Mesendoderm (in vitro differentiated cells): ENCODE measurements at regions not wholly inside any gene's neighbourhood (a gene's known extent, or its start where the extent isn't known, plus 50 kb on each side); places are given as distances from the start of the nearest gene placed in this dataset.

Experiments
- DNase-seq: peaks from one replicate; pipeline ENCODE4 v3.0.0; 2013
- H2AK5ac ChIP-seq: 2 replicates; pipeline ENCODE4 v1.6.1; 2013; ENCODE audit warnings: low read length, inconsistent platforms
- H2BK120ac ChIP-seq: 2 replicates; pipeline ENCODE4 v1.6.1; 2013; ENCODE audit warnings: low read depth, mild to moderate bottlenecking, low read length, moderate library complexity, mixed read lengths
- H2BK15ac ChIP-seq: replicated peaks from 2 replicates; pipeline ENCODE4 v1.6.1; 2013; ENCODE audit warnings: low read depth, mild to moderate bottlenecking, moderate library complexity
- H2BK5ac ChIP-seq: 2 replicates; pipeline ENCODE4 v1.6.1; 2013; ENCODE audit warnings: low read length, inconsistent platforms
- H3K18ac ChIP-seq: 2 replicates; pipeline ENCODE4 v1.6.1; 2013; ENCODE audit warnings: mild to moderate bottlenecking, low read length, mixed read lengths
- H3K23ac ChIP-seq: one replicate; pipeline ENCODE4 v1.6.1; 2013; ENCODE audit warnings: low read length
- H3K27ac ChIP-seq: 2 replicates; pipeline ENCODE4 v1.5.1; 2013; ENCODE audit warnings: low read depth, mild to moderate bottlenecking, inconsistent platforms, low read length, moderate library complexity
- H3K27me3 ChIP-seq: 2 replicates; pipeline ENCODE4 v1.6.1; 2013; ENCODE audit warnings: low read length, control low read depth, mild to moderate bottlenecking, inconsistent platforms; ENCODE audit not compliant: insufficient read depth, poor library complexity
- H3K36me3 ChIP-seq: 2 replicates; pipeline ENCODE4 v1.6.1; 2013; ENCODE audit warnings: low read length, inconsistent platforms; ENCODE audit not compliant: control insufficient read depth, insufficient read depth
- H3K4ac ChIP-seq: one replicate; pipeline ENCODE4 v1.6.1; 2013; ENCODE audit warnings: low read depth, mild to moderate bottlenecking, low read length, moderate library complexity
- H3K4me1 ChIP-seq: 2 replicates; pipeline ENCODE4 v1.6.1; 2013; ENCODE audit warnings: low read depth, low read length, inconsistent platforms; ENCODE audit not compliant: control insufficient read depth
- H3K4me2 ChIP-seq: 2 replicates; pipeline ENCODE4 v1.6.1; 2013; ENCODE audit warnings: low read length
- H3K4me3 ChIP-seq: 2 replicates; pipeline ENCODE4 v1.5.1; 2013; ENCODE audit warnings: mild to moderate bottlenecking, low read length
- H3K56ac ChIP-seq: one replicate; pipeline ENCODE4 v1.6.1; 2013; ENCODE audit warnings: low read length
- H3K79me1 ChIP-seq: 2 replicates; pipeline ENCODE4 v1.6.1; 2013; ENCODE audit warnings: low read length, inconsistent platforms
- H3K79me2 ChIP-seq: 2 replicates; pipeline ENCODE4 v1.6.1; 2013; ENCODE audit warnings: mild to moderate bottlenecking, low read length; ENCODE audit not compliant: control insufficient read depth, insufficient read depth
- H3K9ac ChIP-seq: 2 replicates; pipeline ENCODE4 v1.6.1; 2013; ENCODE audit warnings: low read length, inconsistent platforms
- H4K5ac ChIP-seq: one replicate; pipeline ENCODE4 v1.6.1; 2013; ENCODE audit warnings: low read length
- H4K8ac ChIP-seq: one replicate; pipeline ENCODE4 v1.6.1; 2013; ENCODE audit warnings: low read depth, mild to moderate bottlenecking, control low read depth, low read length, moderate library complexity
- WGBS: extraction: QIAGEN DNeasy Blood & Tissue Kit; methylation state at CpG from one replicate; pipeline ENCODE4 v1.1.7; 2013; ENCODE audit warnings: low lambda C conversion rate, missing lambda C conversion rate; ENCODE audit not compliant: insufficient coverage; ENCODE audit errors: extremely low coverage; 5-methylcytosine and 5-hydroxymethylcytosine counted together

- Histone ChIP-seq H2BK15ac (no peak overlapping the region), H3K79me1 (no peaks in the 10 kb centered on the region), H4K5ac (no peak overlapping the region), H3K4me1 (no peaks in the 10 kb centered on the region), H3K23ac (no peak overlapping the region), H3K36me3 (no peaks in the 10 kb centered on the region), H3K27me3 (no peaks in the 10 kb centered on the region), H3K9ac (no peak overlapping the region), H3K4ac (no peak overlapping the region), H2BK120ac (no peak overlapping the region), H2AK5ac (no peak overlapping the region), H3K18ac (no peak overlapping the region), H4K8ac (no peak overlapping the region), H3K27ac (no peak overlapping the region), H3K56ac (no peak overlapping the region), H3K4me3 (no peak overlapping the region), H3K79me2 (no peaks in the 10 kb centered on the region), H3K4me2 (no peak overlapping the region), H2BK5ac (no peak overlapping the region)
- DNase-seq = no peak
- WGBS = no CpG with 5 or more reads among the region's 7 CpGs
Measured at GRCh38 chr15:69691307-69692015, 238.8 kb downstream of the RPLP1 start.

GRCh38 chr15:69692342-69692741, 239.7 kb downstream of the RPLP1 start:
- H2BK5ac ChIP-seq = no peak overlapping the region
- H3K23ac ChIP-seq = no peak overlapping the region
- no peaks in the 10 kb centered on the region for H3K79me2 ChIP-seq
- H3K4ac ChIP-seq = no peak overlapping the region
- no peak overlapping the region for H3K56ac ChIP-seq
- H3K9ac ChIP-seq = no peak overlapping the region
- H3K36me3 ChIP-seq = no peaks in the 10 kb centered on the region
- H3K4me3 ChIP-seq = no peak overlapping the region
- DNase-seq = no peak
- H3K18ac ChIP-seq = no peak overlapping the region
- no peak overlapping the region for H3K27ac ChIP-seq
- no peak overlapping the region for H4K8ac ChIP-seq
- no peak overlapping the region for H3K4me2 ChIP-seq
- no peak overlapping the region for H2AK5ac ChIP-seq
- no peaks in the 10 kb centered on the region for H3K79me1 ChIP-seq
- H2BK15ac ChIP-seq = no peak overlapping the region
- no peak overlapping the region for H4K5ac ChIP-seq
- no peaks in the 10 kb centered on the region for H3K27me3 ChIP-seq
- no CpG with 5 or more reads among the region's 3 CpGs for WGBS
- H3K4me1 ChIP-seq = no peaks in the 10 kb centered on the region
- H2BK120ac ChIP-seq = no peak overlapping the region

- H4K8ac ChIP-seq = no peak overlapping the region
Measured at GRCh38 chr15:69693059-69693458, 240.4 kb downstream of the RPLP1 start.

GRCh38 chr15:69696946-69697345, 244.3 kb downstream of the RPLP1 start:
- H3K79me2 ChIP-seq = no peaks in the 10 kb centered on the region
- H3K4ac ChIP-seq = no peak overlapping the region
- no peaks in the 10 kb centered on the region for H3K79me1 ChIP-seq
- no peak overlapping the region for H4K5ac ChIP-seq
- H3K56ac ChIP-seq = no peak overlapping the region
- no peak overlapping the region for H3K4me3 ChIP-seq
- no peaks in the 10 kb centered on the region for H3K27me3 ChIP-seq
- WGBS = no CpG with 5 or more reads among the region's 3 CpGs
- no peaks in the 10 kb centered on the region for H3K4me1 ChIP-seq
- H3K36me3 ChIP-seq = no peaks in the 10 kb centered on the region
- H2BK15ac ChIP-seq = no peak overlapping the region
- no peak overlapping the region for H2BK5ac ChIP-seq
- H2AK5ac ChIP-seq = no peak overlapping the region
- H3K27ac ChIP-seq = no peak overlapping the region
- H3K23ac ChIP-seq = no peak overlapping the region
- H2BK120ac ChIP-seq = no peak overlapping the region
- H3K18ac ChIP-seq = no peak overlapping the region
- H3K9ac ChIP-seq = no peak overlapping the region
- no peak overlapping the region for H3K4me2 ChIP-seq
- no peak overlapping the region for H4K8ac ChIP-seq
- DNase-seq = no peak

More at GRCh38 chr15:69693059-69693458, 240.4 kb downstream of the RPLP1 start:
- no peaks in the 10 kb centered on the region for H3K4me1 ChIP-seq
- no peak overlapping the region for H2BK5ac ChIP-seq
- H3K27me3 ChIP-seq = no peaks in the 10 kb centered on the region
- H2BK15ac ChIP-seq = no peak overlapping the region
- no peaks in the 10 kb centered on the region for H3K79me1 ChIP-seq
- H3K23ac ChIP-seq = no peak overlapping the region
- H3K79me2 ChIP-seq = no peaks in the 10 kb centered on the region
- H2AK5ac ChIP-seq = no peak overlapping the region
- WGBS = no CpG with 5 or more reads among the region's 4 CpGs
- H3K56ac ChIP-seq = no peak overlapping the region
- no peak overlapping the region for H2BK120ac ChIP-seq
- H3K18ac ChIP-seq = no peak overlapping the region
- H3K27ac ChIP-seq = no peak overlapping the region
- H4K5ac ChIP-seq = no peak overlapping the region
- no peaks in the 10 kb centered on the region for H3K36me3 ChIP-seq
- no peak overlapping the region for H3K9ac ChIP-seq
- no peak overlapping the region for H3K4ac ChIP-seq
- DNase-seq = no peak
- no peak overlapping the region for H3K4me3 ChIP-seq
- no peak overlapping the region for H3K4me2 ChIP-seq

- no CpG with 5 or more reads among the region's 3 CpGs for WGBS
Measured at GRCh38 chr15:69697916-69698315, 245.3 kb downstream of the RPLP1 start.

GRCh38 chr15:69699096-69699495, 246.5 kb downstream of the RPLP1 start:
- Histone ChIP-seq H3K23ac (no peak overlapping the region), H3K79me2 (no peaks in the 10 kb centered on the region), H3K27ac (no peak overlapping the region), H2AK5ac (no peak overlapping the region), H3K4me2 (no peak overlapping the region), H2BK120ac (no peak overlapping the region), H4K8ac (no peak overlapping the region), H3K4ac (no peak overlapping the region), H3K36me3 (no peaks in the 10 kb centered on the region), H3K4me3 (no peak overlapping the region), H3K27me3 (no peaks in the 10 kb centered on the region), H3K9ac (no peak overlapping the region), H2BK5ac (no peak overlapping the region), H3K4me1 (no peaks in the 10 kb centered on the region), H4K5ac (no peak overlapping the region), H2BK15ac (no peak overlapping the region), H3K18ac (no peak overlapping the region), H3K79me1 (no peaks in the 10 kb centered on the region), H3K56ac (no peak overlapping the region)
- no CpG with 5 or more reads among the region's 1 CpG for WGBS
- DNase-seq = no peak

More at GRCh38 chr15:69697916-69698315, 245.3 kb downstream of the RPLP1 start:
- DNase-seq = no peak
- H3K56ac ChIP-seq = no peak overlapping the region
- H3K36me3 ChIP-seq = no peaks in the 10 kb centered on the region
- no peak overlapping the region for H3K4me2 ChIP-seq
- no peak overlapping the region for H2BK120ac ChIP-seq
- no peak overlapping the region for H4K5ac ChIP-seq
- no peak overlapping the region for H3K23ac ChIP-seq
- no peaks in the 10 kb centered on the region for H3K4me1 ChIP-seq
- no peak overlapping the region for H2AK5ac ChIP-seq
- H3K79me2 ChIP-seq = no peaks in the 10 kb centered on the region
- H2BK5ac ChIP-seq = no peak overlapping the region
- H3K4ac ChIP-seq = no peak overlapping the region
- H3K18ac ChIP-seq = no peak overlapping the region
- H3K79me1 ChIP-seq = no peaks in the 10 kb centered on the region
- no peak overlapping the region for H3K4me3 ChIP-seq
- no peak overlapping the region for H3K27ac ChIP-seq
- no peaks in the 10 kb centered on the region for H3K27me3 ChIP-seq
- H3K9ac ChIP-seq = no peak overlapping the region
- H2BK15ac ChIP-seq = no peak overlapping the region
- H4K8ac ChIP-seq = no peak overlapping the region
